Immature natural killer cell (primary cell): ENCODE measurements at regions not wholly inside any gene's neighbourhood (a gene's known extent, or its start where the extent isn't known, plus 50 kb on each side); places are given as distances from the start of the nearest gene placed in this dataset.

Experiments
- DNase-seq, 3 donors: peaks; one replicate each; pipeline ENCODE4 v3.0.0; 2022; ENCODE audit warnings: mixed read lengths in 1 of 3
- H3K27ac Mint-ChIP-seq, 6 donors: one replicate each; pipeline ENCODE4 v1.8.0; 2020; ENCODE audit warnings: mixed read lengths in 6 of 6, mild to moderate bottlenecking in 5 of 6, inconsistent platforms in 4 of 6, moderate library complexity in 3 of 6
- H3K27me3 Mint-ChIP-seq, 3 donors: one replicate each; pipeline ENCODE4 v1.8.0; 2020 to 2021; ENCODE audit warnings: low read depth in 3 of 3, mild to moderate bottlenecking in 3 of 3, mixed read lengths in 3 of 3, moderate library complexity in 3 of 3, inconsistent platforms in 1 of 3
- H3K36me3 Mint-ChIP-seq, 3 donors: one replicate each; pipeline ENCODE4 v1.8.0; 2020; ENCODE audit warnings: mixed read lengths in 3 of 3, inconsistent platforms in 2 of 3, mild to moderate bottlenecking in 2 of 3
- H3K4me1 Mint-ChIP-seq, 2 donors: one replicate each; pipeline ENCODE4 v1.8.0; 2020; ENCODE audit warnings: inconsistent platforms in 2 of 2, mild to moderate bottlenecking in 2 of 2, mixed read lengths in 2 of 2, moderate library complexity in 1 of 2
- H3K4me3 Mint-ChIP-seq, 5 donors: one replicate each; pipeline ENCODE4 v1.8.0; 2020; ENCODE audit warnings: mild to moderate bottlenecking in 5 of 5, mixed read lengths in 5 of 5, inconsistent platforms in 3 of 5, moderate library complexity in 3 of 5
- H3K9me3 Mint-ChIP-seq, 6 donors: one replicate each; pipeline ENCODE4 v1.8.0; 2020; ENCODE audit warnings: mild to moderate bottlenecking in 6 of 6, mixed read lengths in 6 of 6, inconsistent platforms in 4 of 6, moderate library complexity in 3 of 6

DNA sequence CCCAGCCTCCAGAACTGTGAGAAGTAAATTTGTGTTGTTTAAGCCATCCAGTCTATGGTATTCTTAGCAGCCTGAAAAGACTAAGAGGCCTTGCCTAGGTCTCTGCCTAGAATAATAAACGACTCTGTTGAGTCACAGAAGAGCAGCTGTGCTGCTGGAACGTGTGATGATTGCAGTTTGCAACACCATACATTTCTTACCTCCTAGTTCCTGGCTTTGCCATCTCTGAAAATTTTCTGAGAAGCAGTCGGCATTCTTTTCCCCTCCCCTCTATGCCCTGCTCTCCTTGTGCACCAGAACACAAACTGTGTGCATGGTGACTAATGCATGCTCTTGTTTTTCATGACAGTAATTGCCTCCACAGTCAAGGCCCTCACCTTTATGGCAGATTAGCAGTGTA, 301.3 kb downstream of the IL20RB start:
- H3K36me3 Mint-ChIP-seq, result no peaks in the 10 kb centered on the region
- no peaks in the 10 kb centered on the region for H3K4me1 Mint-ChIP-seq
- no peak for DNase-seq
- no peak overlapping the region for H3K4me3 Mint-ChIP-seq
- peaks cover 2 to 3% (median 2%) of the 10 kb centered on the region in 3 donors for H3K27me3 Mint-ChIP-seq
- no peak overlapping the region for H3K27ac Mint-ChIP-seq
- H3K9me3 Mint-ChIP-seq, result peaks cover 0 to 5% (median 1%) of the 10 kb centered on the region in 6 donors

DNA sequence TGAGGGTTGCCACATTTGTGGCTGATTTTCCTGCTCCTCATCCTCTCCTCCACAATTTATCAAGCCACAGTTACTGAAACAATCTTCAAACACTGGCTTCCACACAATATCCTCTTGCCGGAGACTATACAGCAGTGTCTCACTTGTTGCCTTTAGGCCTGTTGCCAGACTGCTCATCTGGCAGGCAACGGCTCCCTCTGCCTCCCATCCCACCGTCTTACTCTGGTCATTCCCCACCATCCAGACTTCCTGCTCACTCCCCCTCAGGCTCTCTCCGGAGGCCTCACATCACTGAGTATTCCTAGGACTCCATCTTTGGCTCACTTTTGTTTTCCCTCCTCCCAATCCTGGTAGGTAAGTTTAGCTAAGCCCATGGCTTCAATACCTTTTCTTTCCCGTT, 301.9 kb downstream of the IL20RB start:
- H3K9me3 Mint-ChIP-seq, result peaks cover 0 to 3% (median 0%) of the 10 kb centered on the region in 6 donors
- no peaks in the 10 kb centered on the region for H3K4me1 Mint-ChIP-seq
- H3K27me3 Mint-ChIP-seq, result peaks cover 2 to 5% (median 2%) of the 10 kb centered on the region in 3 donors
- no peaks in the 10 kb centered on the region for H3K36me3 Mint-ChIP-seq
- no peak overlapping the region for H3K4me3 Mint-ChIP-seq
- no peak overlapping the region for H3K27ac Mint-ChIP-seq
- no peak for DNase-seq

DNA sequence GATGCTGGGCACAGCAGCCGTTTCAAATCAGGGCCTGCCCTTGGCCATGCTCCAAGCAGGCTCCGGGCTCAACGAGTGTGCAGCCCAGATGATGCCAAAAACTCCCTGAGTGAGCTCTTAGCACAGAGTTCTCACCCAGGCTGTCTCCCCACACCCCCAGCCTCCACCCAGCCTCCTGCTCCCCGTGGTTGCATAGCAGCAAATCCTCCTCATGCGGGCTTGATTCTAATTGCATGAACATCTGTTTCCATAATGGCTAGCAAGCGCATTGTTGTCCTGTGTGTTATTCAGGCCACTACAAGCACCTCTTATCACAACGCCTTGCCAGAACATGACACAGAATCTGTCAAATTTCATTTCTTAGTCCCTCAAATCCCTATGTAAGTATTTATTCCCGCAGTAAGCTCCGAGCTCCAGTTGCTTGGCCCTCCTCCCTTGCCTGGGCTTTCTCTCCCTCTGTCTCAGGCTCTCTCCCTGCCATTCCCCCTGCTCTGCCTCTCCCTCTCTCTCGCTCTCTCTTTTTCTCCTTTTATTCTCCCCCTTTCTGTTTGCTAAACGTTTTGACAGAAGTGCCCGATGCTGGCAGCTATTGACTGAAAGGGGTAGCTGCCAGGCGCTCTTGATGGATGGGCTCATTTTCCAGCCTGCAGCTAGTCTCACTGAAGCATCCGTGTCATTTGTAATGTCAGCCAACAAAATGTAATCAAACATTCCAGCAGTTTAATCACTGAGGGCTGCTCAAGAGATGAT, 306.5 kb downstream of the IL20RB start:
- no peak for DNase-seq
- Mint-ChIP-seq H3K36me3 (no peaks in the 10 kb centered on the region), H3K4me3 (no peak overlapping the region), H3K9me3 (peaks cover 0 to 3% (median 0%) of the 10 kb centered on the region in 6 donors), H3K4me1 (no peaks in the 10 kb centered on the region), H3K27me3 (peaks cover 2 to 6% (median 4%) of the 10 kb centered on the region in 3 donors), H3K27ac (no peak overlapping the region)

DNA sequence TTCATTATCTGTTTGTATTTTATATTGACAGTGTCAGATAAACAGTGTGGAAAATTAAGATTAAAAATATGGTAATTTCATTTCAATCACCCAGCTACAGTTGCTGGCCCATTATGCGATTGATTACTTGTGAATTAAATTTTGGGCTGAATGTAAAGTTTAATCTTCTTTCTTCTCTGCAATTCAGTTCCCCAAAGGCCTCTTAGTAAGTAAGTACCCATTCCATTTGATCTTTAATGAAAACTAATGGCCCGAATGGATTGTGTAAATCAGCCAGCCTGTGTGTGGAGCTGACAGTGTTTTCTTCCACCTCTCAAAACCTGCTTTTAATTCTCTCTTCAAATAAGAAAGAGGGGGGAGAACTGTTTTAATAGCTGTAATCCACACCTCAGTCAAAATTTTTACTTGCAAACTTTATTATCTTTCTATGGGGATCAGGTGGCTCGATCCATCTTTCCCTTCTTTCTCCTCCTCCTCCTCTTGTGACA, 307.1 kb downstream of the IL20RB start:
- Mint-ChIP-seq H3K4me3 (no peak overlapping the region), H3K9me3 (peaks cover 0 to 3% (median 0%) of the 10 kb centered on the region in 6 donors), H3K27ac (no peak overlapping the region), H3K27me3 (peaks cover 2 to 6% (median 4%) of the 10 kb centered on the region in 3 donors), H3K4me1 (no peaks in the 10 kb centered on the region), H3K36me3 (no peaks in the 10 kb centered on the region)
- DNase-seq, result no peak

DNA sequence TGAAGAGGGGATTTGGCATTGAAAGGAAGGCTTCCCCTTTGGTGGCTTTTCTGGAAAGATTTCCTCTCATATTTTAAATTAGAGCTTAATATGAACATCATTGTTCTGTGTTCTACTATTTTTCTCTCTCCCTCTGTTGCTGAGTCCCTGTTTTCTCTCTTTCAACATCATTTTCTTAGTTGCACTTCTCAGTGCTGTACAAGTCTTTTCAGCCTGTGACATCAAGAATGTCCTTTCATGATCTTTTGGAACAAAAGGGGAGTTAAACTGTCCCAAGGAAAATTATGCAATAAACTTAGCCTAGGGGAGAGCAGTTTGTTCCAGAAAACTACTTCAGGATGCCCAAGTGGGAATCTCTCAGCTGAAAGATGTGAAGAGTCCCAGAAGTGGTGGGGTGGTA, 325.1 kb downstream of the IL20RB start:
- H3K9me3 Mint-ChIP-seq, result peaks cover 0 to 7% (median 0%) of the 10 kb centered on the region in 6 donors
- H3K27ac Mint-ChIP-seq, result no peak overlapping the region
- no peaks in the 10 kb centered on the region for H3K4me1 Mint-ChIP-seq
- no peaks in the 10 kb centered on the region for H3K36me3 Mint-ChIP-seq
- H3K27me3 Mint-ChIP-seq, result peaks cover 0 to 6% (median 0%) of the 10 kb centered on the region in 3 donors
- DNase-seq, result no peak
- H3K4me3 Mint-ChIP-seq, result no peak overlapping the region

DNA sequence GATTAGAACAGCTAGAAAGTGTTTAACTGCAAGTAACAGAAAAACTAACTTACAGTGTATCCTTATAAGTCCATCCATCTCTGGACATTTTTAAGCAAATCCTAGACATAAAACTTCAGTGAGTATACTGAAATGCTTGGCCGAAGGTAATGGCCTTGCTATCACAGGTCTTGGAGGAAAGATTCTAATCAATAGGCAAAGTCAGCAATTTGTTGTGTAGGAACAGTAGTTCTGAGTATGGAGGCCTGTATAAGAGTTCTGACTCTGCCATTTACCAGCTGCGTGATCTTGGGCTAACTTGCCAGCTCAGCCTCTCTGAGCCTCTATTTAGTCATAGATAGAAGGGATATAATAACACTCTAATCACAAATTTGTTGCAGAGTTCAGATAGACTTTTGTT, 328.1 kb downstream of the IL20RB start:
- H3K27ac Mint-ChIP-seq, result no peak overlapping the region
- H3K4me3 Mint-ChIP-seq, result no peak overlapping the region
- no peaks in the 10 kb centered on the region for H3K4me1 Mint-ChIP-seq
- DNase-seq, result no peak
- H3K9me3 Mint-ChIP-seq, result peaks cover 0 to 9% (median 2%) of the 10 kb centered on the region in 6 donors
- H3K27me3 Mint-ChIP-seq, result no peaks in the 10 kb centered on the region
- H3K36me3 Mint-ChIP-seq, result peaks cover 0 to 5% (median 0%) of the 10 kb centered on the region in 3 donors

DNA sequence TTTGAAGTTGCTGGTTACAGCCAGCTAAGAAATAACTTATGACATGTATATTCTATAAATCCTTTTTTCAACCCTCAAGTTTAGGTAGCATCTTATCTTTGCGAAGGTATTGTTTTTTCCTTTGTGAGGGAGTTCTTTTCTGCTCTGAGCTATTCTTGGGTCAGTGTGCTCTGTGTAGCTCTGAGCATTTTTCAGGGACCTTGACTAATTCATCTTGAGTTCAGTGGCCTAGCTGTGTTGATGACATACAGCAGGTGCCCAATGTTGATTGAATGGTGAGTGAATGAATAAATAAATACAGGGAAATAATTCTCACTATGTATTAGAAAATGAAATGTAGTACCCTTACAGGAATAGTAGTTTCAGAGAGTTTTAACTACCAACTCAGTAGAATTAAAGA, 335.3 kb downstream of the IL20RB start:
- H3K27me3 Mint-ChIP-seq, result peaks cover 0 to 2% (median 0%) of the 10 kb centered on the region in 3 donors
- peaks cover 0 to 9% (median 1%) of the 10 kb centered on the region in 6 donors for H3K9me3 Mint-ChIP-seq
- DNase-seq, result no peak
- H3K4me1 Mint-ChIP-seq, result no peaks in the 10 kb centered on the region
- no peak overlapping the region for H3K27ac Mint-ChIP-seq
- H3K4me3 Mint-ChIP-seq, result no peak overlapping the region
- H3K36me3 Mint-ChIP-seq, result peaks cover 0 to 5% (median 0%) of the 10 kb centered on the region in 3 donors

DNA sequence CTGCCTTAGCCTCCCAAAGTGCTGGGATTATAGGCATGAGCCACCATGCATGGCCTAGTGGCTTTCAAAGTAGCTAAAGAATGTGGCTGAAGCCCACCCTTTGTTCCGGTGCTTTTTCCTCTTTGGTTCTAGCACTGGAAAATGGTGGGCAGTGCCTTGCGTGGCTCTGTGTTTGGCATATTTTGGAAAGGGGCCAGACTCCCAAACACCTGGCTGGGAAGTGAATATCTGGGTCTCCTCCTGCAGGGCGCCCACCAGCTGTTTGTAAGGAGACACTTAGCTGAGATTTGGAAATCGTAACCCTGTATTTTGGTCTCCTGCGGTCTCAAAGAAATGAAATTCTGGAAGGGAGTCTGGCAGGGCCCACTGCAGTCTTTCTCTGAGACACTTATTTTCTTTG, 336.4 kb downstream of the IL20RB start:
- no peak overlapping the region for H3K4me3 Mint-ChIP-seq
- no peak overlapping the region for H3K27ac Mint-ChIP-seq
- H3K4me1 Mint-ChIP-seq, result no peaks in the 10 kb centered on the region
- peaks cover 0 to 5% (median 0%) of the 10 kb centered on the region in 3 donors for H3K36me3 Mint-ChIP-seq
- H3K27me3 Mint-ChIP-seq, result peaks cover 0 to 2% (median 0%) of the 10 kb centered on the region in 3 donors
- H3K9me3 Mint-ChIP-seq, result peaks cover 0 to 6% (median under 1%) of the 10 kb centered on the region in 6 donors
- no peak for DNase-seq

DNA sequence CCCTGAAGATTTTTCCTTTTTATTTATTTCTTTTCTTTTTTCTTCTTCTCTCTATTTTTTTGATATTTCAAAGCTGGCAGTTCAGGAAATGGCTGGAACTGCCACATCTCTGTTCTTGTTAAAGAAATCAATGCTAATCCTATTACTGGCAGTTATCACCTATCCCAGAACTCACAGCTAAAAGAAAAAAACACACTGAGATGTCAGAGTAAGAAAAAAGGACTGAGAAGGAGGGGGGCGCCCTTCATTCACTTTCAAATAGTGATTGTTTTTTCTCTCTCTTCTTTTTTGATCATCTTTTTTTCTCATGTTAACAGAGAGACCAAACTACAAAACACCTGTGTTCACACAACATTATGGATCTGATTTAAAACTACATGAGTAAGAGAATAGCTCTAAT, 337.1 kb downstream of the IL20RB start:
- no peak for DNase-seq
- Mint-ChIP-seq H3K27me3 (peaks cover 0 to 2% (median 0%) of the 10 kb centered on the region in 3 donors), H3K27ac (no peak overlapping the region), H3K36me3 (peaks cover 0 to 5% (median 0%) of the 10 kb centered on the region in 3 donors), H3K4me3 (no peak overlapping the region), H3K9me3 (peaks cover 0 to 6% (median under 1%) of the 10 kb centered on the region in 6 donors), H3K4me1 (no peaks in the 10 kb centered on the region)

DNA sequence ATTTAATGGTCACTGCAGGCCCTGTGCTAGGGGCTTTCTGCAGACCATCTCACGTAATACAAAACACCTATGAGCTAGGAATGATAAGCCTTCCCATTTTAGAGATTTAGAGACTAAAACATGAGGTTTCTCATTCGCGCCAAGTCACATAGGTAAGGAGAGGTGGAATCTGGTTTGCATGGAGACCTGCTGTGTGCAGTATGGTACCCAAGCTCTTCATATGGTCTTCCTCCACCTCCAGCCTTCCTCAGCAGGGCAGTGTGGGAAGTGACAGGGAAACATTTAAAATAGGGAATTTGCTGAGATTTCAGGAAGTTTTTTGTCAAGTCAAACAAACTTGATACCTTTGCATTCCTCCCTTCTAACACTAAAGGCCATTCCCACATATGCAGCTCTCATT, 337.6 kb downstream of the IL20RB start:
- Mint-ChIP-seq H3K9me3 (peaks cover 0 to 6% (median under 1%) of the 10 kb centered on the region in 6 donors), H3K27ac (no peak overlapping the region), H3K4me1 (no peaks in the 10 kb centered on the region), H3K27me3 (peaks cover 0 to 2% (median 0%) of the 10 kb centered on the region in 3 donors), H3K36me3 (peaks cover 0 to 5% (median 0%) of the 10 kb centered on the region in 3 donors), H3K4me3 (no peak overlapping the region)
- DNase-seq, result no peak

DNA sequence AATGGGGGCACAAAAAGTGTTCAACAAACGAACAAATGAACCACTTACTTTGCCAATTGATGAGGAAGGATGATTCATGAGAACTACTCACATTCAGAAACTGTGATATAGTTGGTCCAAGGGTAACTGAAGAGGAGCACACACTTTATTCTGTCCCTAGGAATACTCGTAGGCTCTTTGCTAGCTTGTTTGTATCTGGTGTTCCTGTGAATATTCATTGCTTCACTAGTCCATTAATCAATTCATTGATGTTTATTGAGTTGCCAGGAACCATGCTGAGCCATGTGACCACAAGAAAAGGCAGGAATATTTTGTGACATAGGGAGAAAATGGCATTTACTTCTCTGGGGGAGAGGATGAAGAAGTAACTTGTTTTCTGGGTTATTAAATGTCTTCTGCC, 338.3 kb downstream of the IL20RB start:
- peaks cover 0 to 4% (median 0%) of the 10 kb centered on the region in 6 donors for H3K9me3 Mint-ChIP-seq
- H3K4me1 Mint-ChIP-seq, result no peaks in the 10 kb centered on the region
- H3K27ac Mint-ChIP-seq, result no peak overlapping the region
- H3K36me3 Mint-ChIP-seq, result no peaks in the 10 kb centered on the region
- H3K4me3 Mint-ChIP-seq, result no peak overlapping the region
- peaks cover 0 to 2% (median 0%) of the 10 kb centered on the region in 3 donors for H3K27me3 Mint-ChIP-seq
- no peak for DNase-seq

DNA sequence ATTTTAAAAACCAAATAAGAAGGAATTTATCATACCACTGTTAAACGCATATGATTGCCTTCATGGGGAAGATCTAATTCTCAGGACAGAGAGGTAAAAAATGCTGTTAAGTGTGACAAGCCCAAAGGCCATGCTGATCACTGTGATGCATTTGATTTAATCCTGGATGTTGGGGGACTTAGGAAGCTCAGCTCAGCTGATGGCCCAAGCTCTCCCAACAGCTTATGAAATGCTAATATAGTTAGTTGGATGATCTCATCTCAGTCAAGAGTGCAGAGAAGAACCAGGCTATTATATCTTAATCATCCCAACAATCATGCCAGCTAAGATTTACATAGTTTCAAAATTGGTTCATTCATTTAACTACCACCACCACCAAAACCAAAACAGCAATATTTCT, 340.0 kb downstream of the IL20RB start:
- no peak overlapping the region for H3K4me3 Mint-ChIP-seq
- no peaks in the 10 kb centered on the region for H3K36me3 Mint-ChIP-seq
- H3K4me1 Mint-ChIP-seq, result no peaks in the 10 kb centered on the region
- DNase-seq, result no peak
- H3K27me3 Mint-ChIP-seq, result peaks cover 0 to 2% (median 0%) of the 10 kb centered on the region in 3 donors
- peaks cover 0 to 4% (median under 1%) of the 10 kb centered on the region in 6 donors for H3K9me3 Mint-ChIP-seq
- no peak overlapping the region for H3K27ac Mint-ChIP-seq

DNA sequence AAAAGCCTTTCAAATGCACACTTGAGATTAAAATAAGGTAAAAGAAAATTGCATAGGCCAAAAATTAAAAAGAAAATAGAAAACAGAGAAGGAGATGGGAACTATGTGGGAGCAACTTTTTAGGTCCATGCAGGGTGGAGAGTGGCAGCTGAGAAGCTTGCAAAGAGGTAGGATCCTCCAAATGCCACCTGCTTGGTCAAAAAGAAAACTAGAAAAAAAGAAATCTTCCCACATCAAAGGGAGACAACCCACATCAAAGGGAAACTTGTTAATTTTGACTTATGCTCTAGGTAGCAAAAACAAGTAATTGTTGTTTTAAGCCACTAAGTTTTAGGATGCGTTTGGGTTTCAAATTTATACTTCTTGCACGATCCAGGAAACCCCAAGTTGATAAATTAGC, 342.9 kb downstream of the IL20RB start:
- Mint-ChIP-seq H3K4me1 (no peaks in the 10 kb centered on the region), H3K27ac (no peak overlapping the region), H3K36me3 (no peaks in the 10 kb centered on the region), H3K9me3 (peaks cover 0 to 4% (median under 1%) of the 10 kb centered on the region in 6 donors), H3K27me3 (peaks cover 0 to 2% (median 2%) of the 10 kb centered on the region in 3 donors), H3K4me3 (no peak overlapping the region)
- DNase-seq, result no peak

DNA sequence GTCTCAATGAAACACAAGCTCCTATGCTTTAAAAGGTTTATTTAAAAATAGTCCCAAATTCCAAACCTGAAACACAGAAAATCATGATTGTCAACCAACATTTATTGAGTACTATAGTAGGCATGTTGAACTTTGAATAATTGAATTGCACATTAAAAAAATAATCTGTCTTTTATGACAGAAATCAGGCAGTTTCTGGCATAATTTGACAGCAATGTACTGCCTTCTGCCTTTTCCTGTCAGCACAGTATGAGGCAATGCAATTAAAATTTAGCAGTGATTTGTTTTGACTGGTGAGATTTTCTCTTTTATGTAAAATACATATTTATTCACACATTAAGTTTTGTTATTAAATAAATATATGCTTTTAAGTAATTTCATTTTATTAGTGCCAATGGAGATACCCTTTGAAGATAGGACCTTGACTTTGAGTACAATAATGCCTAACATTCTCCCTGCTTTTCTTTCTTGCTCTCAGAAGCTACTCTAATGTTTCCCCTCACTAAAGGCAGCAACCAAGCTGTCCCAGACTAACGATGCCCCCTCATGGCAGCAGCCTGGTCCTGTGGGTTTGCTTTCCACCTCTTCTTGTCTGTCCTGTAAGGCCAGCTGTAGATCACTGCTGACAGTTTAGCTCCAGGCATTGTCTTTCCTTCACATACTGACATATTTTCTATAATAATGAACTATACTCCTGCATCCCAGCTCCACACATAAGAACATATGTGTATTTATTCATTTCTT, 346.7 kb downstream of the IL20RB start:
- Mint-ChIP-seq H3K27me3 (peaks cover 0 to 2% (median 0%) of the 10 kb centered on the region in 3 donors), H3K27ac (no peak overlapping the region), H3K9me3 (peaks cover 0 to 6% (median 3%) of the 10 kb centered on the region in 6 donors), H3K36me3 (no peaks in the 10 kb centered on the region), H3K4me3 (no peak overlapping the region), H3K4me1 (no peaks in the 10 kb centered on the region)
- no peak for DNase-seq
